OCI-LY1 (cell line): ENCODE measurements at regions not wholly inside any gene's neighbourhood (a gene's known extent, or its start where the extent isn't known, plus 50 kb on each side); places are given as distances from the start of the nearest gene placed in this dataset.
"Not testable (repeated sequence)": the region's sequence is repeated elsewhere in the genome, so short reads cannot be mapped to it uniquely, and the experiment has no call there.

Experiments used
- H2AFZ ChIP-seq: fragments of 200-600 bp; sonication (generic), shearing (Covaris generic); 2 replicates; pipeline ENCODE4 v1.6.0; 2014; ENCODE audit warnings: antibody characterized with exemption, mild to moderate bottlenecking, low read length
- H3F3A ChIP-seq: fragments of 200-600 bp; sonication (generic), shearing (Covaris generic); 2 replicates; pipeline ENCODE4 v1.6.0; 2014; ENCODE audit warnings: mild to moderate bottlenecking, antibody characterized with exemption, low read length, moderate library complexity; ENCODE audit not compliant: insufficient read depth
- H3K27ac ChIP-seq: fragments of 200-600 bp; sonication (generic); 2 replicates; pipeline ENCODE4 v1.5.1; 2014; ENCODE audit warnings: low read length, mixed run types, mild to moderate bottlenecking, low read depth; ENCODE audit not compliant: poor library complexity, severe bottlenecking
- H3K27me3 ChIP-seq: fragments of 200-600 bp; sonication (generic); 2 replicates; pipeline ENCODE4 v1.6.0; 2014; ENCODE audit warnings: antibody characterized with exemption, mild to moderate bottlenecking, low read length, moderate library complexity; ENCODE audit not compliant: insufficient read depth
- H3K36me3 ChIP-seq: fragments of 200-600 bp; sonication (generic); 2 replicates; pipeline ENCODE4 v1.6.1; 2014; ENCODE audit warnings: mild to moderate bottlenecking, antibody characterized with exemption, low read length, moderate library complexity, mixed read lengths; ENCODE audit not compliant: insufficient read depth
- H3K4me1 ChIP-seq: fragments of 200-600 bp; sonication (generic); 2 replicates; pipeline ENCODE4 v1.5.1; 2014; ENCODE audit warnings: mild to moderate bottlenecking, low read length, moderate library complexity; ENCODE audit not compliant: insufficient read depth, severe bottlenecking
- H3K4me2 ChIP-seq: fragments of 200-600 bp; sonication (generic), shearing (Covaris generic); 2 replicates; pipeline ENCODE4 v1.6.1; 2014; ENCODE audit warnings: low read length
- H3K4me3 ChIP-seq: fragments of 200-600 bp; sonication (generic); 2 replicates; pipeline ENCODE4 v1.5.1; 2014; ENCODE audit warnings: low read length, low read depth, mild to moderate bottlenecking, mixed read lengths; ENCODE audit not compliant: poor library complexity, severe bottlenecking
- H3K79me2 ChIP-seq: fragments of 200-600 bp; shearing (Covaris generic); 2 replicates; pipeline ENCODE4 v1.6.1; 2016; ENCODE audit warnings: mixed run types, low read length, mixed read lengths; ENCODE audit not compliant: insufficient read depth
- H3K9ac ChIP-seq: fragments of 200-600 bp; sonication (generic), shearing (Covaris generic); 2 replicates; pipeline ENCODE4 v1.6.1; 2014; ENCODE audit warnings: mild to moderate bottlenecking, low read length, mixed read lengths
- H3K9me2 ChIP-seq: fragments of 200-600 bp; sonication (generic), shearing (Covaris generic); 2 replicates; pipeline ENCODE4 v1.6.1; 2014; ENCODE audit warnings: low read depth, mild to moderate bottlenecking, low read length, mixed read lengths
- H3K9me3 ChIP-seq: fragments of 200-600 bp; shearing (Covaris generic); 2 replicates; pipeline ENCODE4 v1.6.1; 2014; ENCODE audit warnings: low read length, mixed read lengths
- H4K20me1 ChIP-seq: fragments of 200-600 bp; sonication (generic), shearing (Covaris generic); 2 replicates; pipeline ENCODE4 v1.6.0; 2016; ENCODE audit warnings: mild to moderate bottlenecking, low read length; ENCODE audit not compliant: insufficient read depth
- EZH2 ChIP-seq: fragments of 200-600 bp; sonication (generic), shearing (Covaris generic); IDR thresholded peaks from 2 replicates; pipeline ENCODE4 v1.8.0; 2017; ENCODE audit warnings: borderline replicate concordance, mixed run types, mild to moderate bottlenecking, antibody characterized with exemption, low read length, moderate library complexity, mixed read lengths
- TF ChIP-seq, protein P1 (sequence below): fragments of 200-600 bp; sonication (generic), shearing (Covaris generic); IDR thresholded peaks from 2 replicates; pipeline ENCODE4 v1.5.1; 2017; ENCODE audit warnings: mild to moderate bottlenecking, antibody characterized with exemption, low read length, moderate library complexity, mixed read lengths

DNA sequence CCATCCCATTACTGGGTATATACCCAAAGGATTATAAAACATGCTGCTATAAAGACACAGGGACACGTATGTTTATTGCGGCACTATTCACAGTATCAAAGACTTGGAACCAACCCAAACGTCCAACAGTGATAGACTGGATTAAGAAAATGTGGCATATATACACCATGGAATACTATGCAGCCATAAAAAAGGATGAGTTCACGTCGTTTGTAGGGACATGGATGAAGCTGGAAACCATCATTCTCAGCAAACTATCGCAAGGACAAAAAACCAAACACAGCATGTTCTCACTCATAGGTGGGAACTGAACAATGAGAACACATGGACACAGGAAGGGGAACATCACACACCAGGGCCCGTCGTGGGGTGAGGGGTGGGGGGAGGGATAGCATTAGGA lies 106.1 kb downstream of the CHD1L start:
- not testable (repeated sequence) for H3K9ac ChIP-seq, H3K4me2 ChIP-seq, H3F3A ChIP-seq, H3K4me3 ChIP-seq, H3K27ac ChIP-seq, H4K20me1 ChIP-seq, H2AFZ ChIP-seq, H3K27me3 ChIP-seq, H3K9me2 ChIP-seq, H3K79me2 ChIP-seq, H3K4me1 ChIP-seq, H3K9me3 ChIP-seq, H3K36me3 ChIP-seq

DNA sequence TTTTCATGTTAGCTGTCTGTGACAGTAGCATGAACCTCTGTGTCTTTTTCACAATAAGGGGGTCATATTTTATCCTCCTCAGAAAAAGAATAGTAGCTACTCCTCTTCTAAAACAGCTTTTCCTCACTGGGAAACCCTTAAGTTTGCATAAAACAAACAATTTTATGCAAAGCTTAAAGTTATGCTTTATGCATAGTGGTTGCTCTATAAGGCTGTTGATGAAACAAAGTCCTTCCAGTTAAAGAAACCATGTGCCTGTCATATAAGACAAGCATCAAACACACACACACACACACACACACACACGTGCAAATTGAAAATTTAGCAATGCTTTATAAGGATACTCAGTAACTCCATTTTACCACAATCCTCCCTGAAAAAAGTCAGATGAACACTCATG lies 107.0 kb downstream of the CHD1L start:
- Histone ChIP-seq H3K9me2 (no peaks in the 10 kb centered on the region), H2AFZ (no peak overlapping the region), H3K9me3 (no peaks in the 10 kb centered on the region), H3K4me2 (no peak overlapping the region), H3K79me2 (no peaks in the 10 kb centered on the region), H3K27me3 (no peaks in the 10 kb centered on the region), H3K9ac (no peak overlapping the region), H3F3A (no peaks in the 10 kb centered on the region), H3K4me3 (no peak overlapping the region), H3K4me1 (no peaks in the 10 kb centered on the region), H4K20me1 (no peaks in the 10 kb centered on the region), H3K36me3 (no peaks in the 10 kb centered on the region), H3K27ac (no peak overlapping the region)
- TF ChIP-seq, protein P1, sequence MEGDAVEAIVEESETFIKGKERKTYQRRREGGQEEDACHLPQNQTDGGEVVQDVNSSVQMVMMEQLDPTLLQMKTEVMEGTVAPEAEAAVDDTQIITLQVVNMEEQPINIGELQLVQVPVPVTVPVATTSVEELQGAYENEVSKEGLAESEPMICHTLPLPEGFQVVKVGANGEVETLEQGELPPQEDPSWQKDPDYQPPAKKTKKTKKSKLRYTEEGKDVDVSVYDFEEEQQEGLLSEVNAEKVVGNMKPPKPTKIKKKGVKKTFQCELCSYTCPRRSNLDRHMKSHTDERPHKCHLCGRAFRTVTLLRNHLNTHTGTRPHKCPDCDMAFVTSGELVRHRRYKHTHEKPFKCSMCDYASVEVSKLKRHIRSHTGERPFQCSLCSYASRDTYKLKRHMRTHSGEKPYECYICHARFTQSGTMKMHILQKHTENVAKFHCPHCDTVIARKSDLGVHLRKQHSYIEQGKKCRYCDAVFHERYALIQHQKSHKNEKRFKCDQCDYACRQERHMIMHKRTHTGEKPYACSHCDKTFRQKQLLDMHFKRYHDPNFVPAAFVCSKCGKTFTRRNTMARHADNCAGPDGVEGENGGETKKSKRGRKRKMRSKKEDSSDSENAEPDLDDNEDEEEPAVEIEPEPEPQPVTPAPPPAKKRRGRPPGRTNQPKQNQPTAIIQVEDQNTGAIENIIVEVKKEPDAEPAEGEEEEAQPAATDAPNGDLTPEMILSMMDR, result no peak
- TF ChIP-seq EZH2, result no peak

DNA sequence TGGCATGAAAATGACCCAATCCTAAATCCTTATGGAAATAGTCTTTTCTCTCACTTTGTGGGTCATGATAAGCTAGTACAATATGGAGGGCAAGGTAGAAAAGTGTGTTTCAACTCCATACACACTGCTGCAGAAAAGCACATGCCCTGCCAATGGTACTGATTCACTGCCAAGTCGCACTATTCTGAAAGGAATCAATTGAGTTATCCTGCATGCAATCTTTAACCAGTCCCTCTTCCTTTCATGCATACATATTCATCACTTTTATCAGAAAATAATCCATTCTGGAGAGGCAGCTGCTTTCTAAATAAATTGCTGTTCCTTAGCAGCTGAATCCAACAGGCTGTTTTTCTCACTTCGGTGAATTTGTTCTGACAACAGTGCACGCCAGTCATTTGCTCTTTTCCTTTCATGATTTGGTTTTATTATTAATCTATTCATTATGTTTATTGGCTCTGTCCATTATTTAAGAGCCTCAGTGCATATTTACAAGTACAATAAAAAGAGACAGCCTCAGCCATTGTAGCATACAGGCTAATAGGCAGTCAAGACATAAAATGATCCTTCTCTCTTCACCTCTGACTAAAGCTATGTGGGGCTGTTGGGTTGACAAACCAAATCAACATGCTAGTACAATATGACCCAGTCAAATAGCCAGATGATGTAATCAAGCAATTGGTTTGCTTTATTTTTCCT lies 108.8 kb downstream of the CHD1L start:
- H3K4me2 ChIP-seq, result no peak overlapping the region
- no peaks in the 10 kb centered on the region for H3K79me2 ChIP-seq
- H3K9me2 ChIP-seq, result no peaks in the 10 kb centered on the region
- H3K9ac ChIP-seq, result no peak overlapping the region
- no peaks in the 10 kb centered on the region for H3K36me3 ChIP-seq
- H3K4me3 ChIP-seq, result no peak overlapping the region
- H3K4me1 ChIP-seq, result no peaks in the 10 kb centered on the region
- TF ChIP-seq, protein P1, result no peak
- no peak for TF ChIP-seq EZH2
- no peaks in the 10 kb centered on the region for H3F3A ChIP-seq
- no peak overlapping the region for H3K27ac ChIP-seq
- no peaks in the 10 kb centered on the region for H4K20me1 ChIP-seq
- no peaks in the 10 kb centered on the region for H3K9me3 ChIP-seq
- no peaks in the 10 kb centered on the region for H3K27me3 ChIP-seq
- H2AFZ ChIP-seq, result no peak overlapping the region
